ENCODE measurements at regions not wholly inside any gene's neighbourhood (a gene's known extent, or its start where the extent isn't known, plus 50 kb on each side); places are given as distances from the start of the nearest gene placed in this dataset.

- TF ChIP-seq POLR2A (IDR thresholded peaks at IDR 0.05) = no peak
- TF ChIP-seq, protein P1, sequence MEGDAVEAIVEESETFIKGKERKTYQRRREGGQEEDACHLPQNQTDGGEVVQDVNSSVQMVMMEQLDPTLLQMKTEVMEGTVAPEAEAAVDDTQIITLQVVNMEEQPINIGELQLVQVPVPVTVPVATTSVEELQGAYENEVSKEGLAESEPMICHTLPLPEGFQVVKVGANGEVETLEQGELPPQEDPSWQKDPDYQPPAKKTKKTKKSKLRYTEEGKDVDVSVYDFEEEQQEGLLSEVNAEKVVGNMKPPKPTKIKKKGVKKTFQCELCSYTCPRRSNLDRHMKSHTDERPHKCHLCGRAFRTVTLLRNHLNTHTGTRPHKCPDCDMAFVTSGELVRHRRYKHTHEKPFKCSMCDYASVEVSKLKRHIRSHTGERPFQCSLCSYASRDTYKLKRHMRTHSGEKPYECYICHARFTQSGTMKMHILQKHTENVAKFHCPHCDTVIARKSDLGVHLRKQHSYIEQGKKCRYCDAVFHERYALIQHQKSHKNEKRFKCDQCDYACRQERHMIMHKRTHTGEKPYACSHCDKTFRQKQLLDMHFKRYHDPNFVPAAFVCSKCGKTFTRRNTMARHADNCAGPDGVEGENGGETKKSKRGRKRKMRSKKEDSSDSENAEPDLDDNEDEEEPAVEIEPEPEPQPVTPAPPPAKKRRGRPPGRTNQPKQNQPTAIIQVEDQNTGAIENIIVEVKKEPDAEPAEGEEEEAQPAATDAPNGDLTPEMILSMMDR (IDR thresholded peaks at IDR 0.05) = no peak
Measured at GRCh38 chr18:75884728-75885127, 457.2 kb upstream of the SMIM21 start.
